ENCODE measurements at regions not wholly inside any gene's neighbourhood (a gene's known extent, or its start where the extent isn't known, plus 50 kb on each side); places are given as distances from the start of the nearest gene placed in this dataset.

GRCh38 chr2:195445639-195446038 is 211.4 kb upstream of the SLC39A10 start:
- H3K36me3 Mint-ChIP-seq (ENCODE audit: low read depth), result peaks cover 7% of the 10 kb centered on the region
- H3K9me3 Mint-ChIP-seq, result peaks cover 19% of the 10 kb centered on the region
- H3K27ac Mint-ChIP-seq, result no peak overlapping the region
- ATAC-seq (ENCODE audit: low read depth), result no peak
- ChIA-PET POLR2A (no interaction called here), CTCF (no interaction called here)
- no peak overlapping the region for H3K4me3 Mint-ChIP-seq
- no peaks in the 10 kb centered on the region for H3K27me3 Mint-ChIP-seq
- TF ChIP-seq, protein P1, sequence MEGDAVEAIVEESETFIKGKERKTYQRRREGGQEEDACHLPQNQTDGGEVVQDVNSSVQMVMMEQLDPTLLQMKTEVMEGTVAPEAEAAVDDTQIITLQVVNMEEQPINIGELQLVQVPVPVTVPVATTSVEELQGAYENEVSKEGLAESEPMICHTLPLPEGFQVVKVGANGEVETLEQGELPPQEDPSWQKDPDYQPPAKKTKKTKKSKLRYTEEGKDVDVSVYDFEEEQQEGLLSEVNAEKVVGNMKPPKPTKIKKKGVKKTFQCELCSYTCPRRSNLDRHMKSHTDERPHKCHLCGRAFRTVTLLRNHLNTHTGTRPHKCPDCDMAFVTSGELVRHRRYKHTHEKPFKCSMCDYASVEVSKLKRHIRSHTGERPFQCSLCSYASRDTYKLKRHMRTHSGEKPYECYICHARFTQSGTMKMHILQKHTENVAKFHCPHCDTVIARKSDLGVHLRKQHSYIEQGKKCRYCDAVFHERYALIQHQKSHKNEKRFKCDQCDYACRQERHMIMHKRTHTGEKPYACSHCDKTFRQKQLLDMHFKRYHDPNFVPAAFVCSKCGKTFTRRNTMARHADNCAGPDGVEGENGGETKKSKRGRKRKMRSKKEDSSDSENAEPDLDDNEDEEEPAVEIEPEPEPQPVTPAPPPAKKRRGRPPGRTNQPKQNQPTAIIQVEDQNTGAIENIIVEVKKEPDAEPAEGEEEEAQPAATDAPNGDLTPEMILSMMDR (IDR thresholded peaks at IDR 0.05), result no peak
- intact Hi-C loops (cut with micrococcal nuclease), result no loop called here
- DNase-seq, result no peak
- H3K4me1 Mint-ChIP-seq, result no peaks in the 10 kb centered on the region

DNA sequence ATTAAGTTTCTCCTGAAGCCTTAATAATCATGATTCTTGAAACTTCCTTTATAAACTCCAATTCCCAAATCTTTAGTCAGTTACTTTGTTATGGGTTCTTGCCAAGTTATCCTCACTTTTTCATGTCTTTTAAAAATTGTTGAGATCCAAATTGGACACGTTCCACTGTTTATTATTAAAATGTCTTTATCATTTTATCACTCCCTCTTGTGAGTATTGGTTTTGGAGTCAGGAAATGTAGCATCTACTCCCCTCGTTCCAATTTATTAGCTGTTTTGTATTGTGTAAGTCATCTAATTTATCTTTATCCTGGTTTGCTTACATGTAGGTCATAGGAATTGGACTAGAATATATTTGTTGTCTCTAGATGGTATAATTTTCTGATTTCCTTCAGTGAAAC is 213.1 kb upstream of the SLC39A10 start:
- no peak for ATAC-seq (ENCODE audit: low read depth)
- Mint-ChIP-seq H3K9me3 (peaks cover 19% of the 10 kb centered on the region), H3K4me3 (no peak overlapping the region), H3K27me3 (no peaks in the 10 kb centered on the region), H3K27ac (no peak overlapping the region), H3K4me1 (no peaks in the 10 kb centered on the region), H3K36me3 (ENCODE audit: low read depth) (peaks cover 7% of the 10 kb centered on the region)
- intact Hi-C loops (cut with micrococcal nuclease), result no loop called here
- CTCF ChIA-PET, result no interaction called here
- POLR2A ChIA-PET, result no interaction called here
- no peak for DNase-seq
- TF ChIP-seq, protein P1 (IDR thresholded peaks at IDR 0.05), result no peak

GRCh38 chr2:195442458-195443175 is 214.4 kb upstream of the SLC39A10 start:
- ChIA-PET POLR2A (no interaction called here), CTCF (no interaction called here)
- TF ChIP-seq, protein P1 (IDR thresholded peaks at IDR 0.05), result no peak
- Mint-ChIP-seq H3K27ac (no peak overlapping the region), H3K9me3 (peaks cover 19% of the 10 kb centered on the region), H3K36me3 (ENCODE audit: low read depth) (peaks cover 7% of the 10 kb centered on the region), H3K4me3 (no peak overlapping the region), H3K4me1 (no peaks in the 10 kb centered on the region), H3K27me3 (no peaks in the 10 kb centered on the region)
- intact Hi-C loops (cut with micrococcal nuclease), result no loop called here
- DNase-seq (no peak), ATAC-seq (ENCODE audit: low read depth) (no peak)

DNA sequence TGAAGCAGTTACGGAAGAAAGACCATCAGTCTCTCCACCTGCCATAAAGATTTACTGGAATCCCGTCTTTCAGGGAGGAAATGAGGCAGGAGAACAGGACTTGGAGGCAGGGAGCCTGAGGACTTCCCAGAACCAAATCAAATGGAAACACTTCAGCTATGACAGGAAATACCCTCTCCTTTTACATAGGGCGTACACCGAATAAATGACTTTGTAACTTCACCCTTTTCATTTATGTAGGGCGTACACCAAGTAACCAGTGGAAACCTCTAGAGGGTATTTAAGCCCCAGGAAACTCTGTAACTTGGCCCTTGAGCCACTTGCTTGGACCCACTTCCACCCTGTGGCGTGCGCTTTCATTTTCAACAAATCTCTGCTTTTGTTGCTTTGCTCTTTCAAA is 218.3 kb upstream of the SLC39A10 start:
- TF ChIP-seq, protein P1 (IDR thresholded peaks at IDR 0.05), result no peak
- H3K27ac Mint-ChIP-seq, result no peak overlapping the region
- no peaks in the 10 kb centered on the region for H3K4me1 Mint-ChIP-seq
- no peaks in the 10 kb centered on the region for H3K27me3 Mint-ChIP-seq
- POLR2A ChIA-PET, result no interaction called here
- H3K9me3 Mint-ChIP-seq, result peaks cover 19% of the 10 kb centered on the region
- intact Hi-C loops (cut with micrococcal nuclease), result no loop called here
- H3K36me3 Mint-ChIP-seq (ENCODE audit: low read depth), result peaks cover 7% of the 10 kb centered on the region
- DNase-seq (no peak), ATAC-seq (ENCODE audit: low read depth) (no peak)
- H3K4me3 Mint-ChIP-seq, result no peak overlapping the region
- CTCF ChIA-PET, result no interaction called here

DNA sequence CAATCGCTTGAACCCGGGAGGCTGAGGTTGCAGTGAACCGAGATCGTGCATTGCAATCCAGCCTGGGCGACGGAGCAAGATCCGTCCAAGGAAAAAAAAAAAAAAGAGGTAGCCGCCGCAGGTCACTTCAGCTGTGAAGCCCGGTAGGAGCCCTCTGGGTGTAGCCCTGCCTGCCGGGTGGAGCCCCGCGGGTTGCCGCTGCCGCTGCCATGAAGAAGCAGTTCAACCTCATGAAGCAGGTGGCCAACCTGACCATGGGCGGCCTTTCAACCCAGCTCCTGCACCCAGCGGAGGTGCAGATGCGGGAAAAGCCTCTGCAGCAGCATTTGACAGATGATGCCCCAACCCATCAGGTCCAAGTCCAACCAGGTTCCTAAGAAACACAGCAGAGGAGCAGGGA is 219.5 kb upstream of the SLC39A10 start:
- DNase-seq, result no peak
- intact Hi-C loops (cut with micrococcal nuclease), result no loop called here
- Mint-ChIP-seq H3K9me3 (peaks cover 16% of the 10 kb centered on the region), H3K27ac (no peak overlapping the region), H3K27me3 (no peaks in the 10 kb centered on the region), H3K4me3 (no peak overlapping the region), H3K4me1 (no peaks in the 10 kb centered on the region), H3K36me3 (ENCODE audit: low read depth) (peaks cover 7% of the 10 kb centered on the region)
- ChIA-PET CTCF (no interaction called here), POLR2A (no interaction called here)
- no peak for ATAC-seq (ENCODE audit: low read depth)
- TF ChIP-seq, protein P1 (IDR thresholded peaks at IDR 0.05), result no peak
